ENCODE measurements at regions not wholly inside any gene's neighbourhood (a gene's known extent, or its start where the extent isn't known, plus 50 kb on each side); places are given as distances from the start of the nearest gene placed in this dataset.

DNA sequence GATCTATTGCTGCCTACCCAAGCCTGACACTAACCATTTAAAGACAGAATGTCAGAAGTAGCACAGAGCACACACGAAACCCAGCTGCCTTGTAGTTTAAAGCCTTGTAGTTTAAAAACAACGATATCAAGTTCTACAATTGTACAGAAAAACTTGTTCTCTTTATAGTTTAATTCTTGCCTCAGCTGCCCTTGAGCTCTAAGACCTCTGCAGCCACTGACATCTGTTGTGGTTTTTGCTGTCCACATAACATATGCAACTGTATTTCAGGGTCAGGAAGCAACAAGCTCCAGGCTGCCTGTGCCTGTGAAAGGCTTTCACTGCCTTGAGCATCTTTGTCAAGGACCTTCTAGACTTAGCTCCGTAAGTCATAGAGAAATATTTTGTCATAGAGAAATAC, 227.2 kb downstream of the SPCS3 start:
- Mint-ChIP-seq H3K4me1 (no peaks in the 10 kb centered on the region), H3K4me3 (no peak overlapping the region), H3K9me3 (no peaks in the 10 kb centered on the region), H3K36me3 (ENCODE audit: low read depth) (no peaks in the 10 kb centered on the region), H3K27me3 (no peaks in the 10 kb centered on the region), H3K27ac (no peak overlapping the region)
- intact Hi-C loops (cut with micrococcal nuclease) = no loop called here
- DNase-seq = no peak

DNA sequence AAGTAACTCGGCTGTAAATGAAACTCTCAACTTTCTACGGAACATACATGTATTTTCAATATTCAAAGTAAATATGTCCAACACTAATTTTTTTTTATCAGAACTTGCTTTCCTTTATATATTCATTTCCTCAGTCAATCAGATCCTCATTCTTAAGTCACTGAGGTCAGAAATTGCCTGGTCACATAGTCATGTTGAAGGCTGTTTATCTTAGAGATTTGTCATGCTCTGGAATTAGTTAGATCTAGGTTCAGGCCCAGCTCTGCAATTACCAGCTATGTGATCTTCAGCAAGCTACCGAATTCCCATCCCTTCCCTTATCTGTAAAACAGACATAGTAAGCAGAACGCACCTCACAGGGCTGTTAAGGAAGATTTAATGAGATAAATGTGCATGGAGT, 228.8 kb downstream of the SPCS3 start:
- DNase-seq = no peak
- Mint-ChIP-seq H3K36me3 (ENCODE audit: low read depth) (no peaks in the 10 kb centered on the region), H3K27me3 (no peaks in the 10 kb centered on the region), H3K4me1 (no peaks in the 10 kb centered on the region), H3K27ac (no peak overlapping the region), H3K9me3 (no peaks in the 10 kb centered on the region), H3K4me3 (no peak overlapping the region)
- intact Hi-C loops (cut with micrococcal nuclease) = no loop called here

DNA sequence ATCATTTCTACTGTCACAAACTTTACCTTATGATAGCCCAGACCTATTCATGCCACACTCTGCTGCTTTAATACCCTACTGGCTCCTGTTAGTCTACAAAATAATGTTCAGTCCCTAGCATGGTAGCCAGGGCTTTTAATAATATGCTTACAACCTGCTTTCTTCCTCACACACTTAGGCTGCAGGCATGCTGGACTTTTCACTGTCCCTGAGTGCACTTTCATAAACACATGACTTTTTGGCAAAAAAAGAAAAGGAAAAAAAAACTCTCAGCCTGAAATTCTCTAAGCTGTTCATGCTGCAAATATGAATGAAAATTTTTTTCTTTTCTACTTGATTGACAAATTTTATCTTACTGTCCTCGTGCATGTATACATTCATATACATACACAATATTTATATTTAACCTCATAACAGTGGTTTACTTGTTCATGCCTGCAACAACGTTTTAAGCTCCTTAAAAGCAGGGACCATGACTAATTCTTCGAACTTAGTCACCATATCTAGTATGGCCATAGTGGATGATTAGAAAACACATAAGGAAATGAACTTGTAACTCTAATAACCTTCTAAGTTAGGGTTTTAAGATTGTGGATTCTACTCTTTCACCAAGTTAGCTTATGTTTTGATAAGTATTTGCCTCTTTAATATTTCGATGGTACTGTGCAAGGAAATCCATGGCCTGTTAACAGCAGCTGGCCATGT, 229.5 kb downstream of the SPCS3 start:
- DNase-seq = no peak
- Mint-ChIP-seq H3K27ac (no peak overlapping the region), H3K27me3 (no peaks in the 10 kb centered on the region), H3K36me3 (ENCODE audit: low read depth) (no peaks in the 10 kb centered on the region), H3K4me1 (no peaks in the 10 kb centered on the region), H3K4me3 (no peak overlapping the region), H3K9me3 (no peaks in the 10 kb centered on the region)
- intact Hi-C loops (cut with micrococcal nuclease) = no loop called here

DNA sequence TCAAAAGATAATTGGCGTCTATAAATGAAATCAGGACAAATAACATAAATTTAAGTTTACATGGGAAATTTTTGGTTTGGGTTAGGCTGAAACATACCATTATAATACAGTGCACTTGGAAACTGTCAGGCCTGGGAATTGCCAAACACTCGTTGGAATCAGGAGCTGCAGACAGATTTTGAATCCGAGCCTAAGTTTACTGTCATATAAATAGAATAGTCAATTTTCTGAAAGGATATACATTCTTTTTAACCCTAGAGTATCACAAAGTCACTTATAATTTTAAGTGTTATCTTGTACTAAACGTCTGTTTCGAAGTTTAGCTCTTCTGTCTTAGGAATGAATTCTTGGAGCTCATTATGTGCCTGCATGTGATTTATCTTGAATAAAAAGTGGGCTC, 234.1 kb downstream of the VEGFC start:
- DNase-seq = no peak
- Mint-ChIP-seq H3K36me3 (ENCODE audit: low read depth) (no peaks in the 10 kb centered on the region), H3K4me1 (no peaks in the 10 kb centered on the region), H3K4me3 (no peak overlapping the region), H3K27me3 (no peaks in the 10 kb centered on the region), H3K9me3 (no peaks in the 10 kb centered on the region), H3K27ac (no peak overlapping the region)
- intact Hi-C loops (cut with micrococcal nuclease) = no loop called here

DNA sequence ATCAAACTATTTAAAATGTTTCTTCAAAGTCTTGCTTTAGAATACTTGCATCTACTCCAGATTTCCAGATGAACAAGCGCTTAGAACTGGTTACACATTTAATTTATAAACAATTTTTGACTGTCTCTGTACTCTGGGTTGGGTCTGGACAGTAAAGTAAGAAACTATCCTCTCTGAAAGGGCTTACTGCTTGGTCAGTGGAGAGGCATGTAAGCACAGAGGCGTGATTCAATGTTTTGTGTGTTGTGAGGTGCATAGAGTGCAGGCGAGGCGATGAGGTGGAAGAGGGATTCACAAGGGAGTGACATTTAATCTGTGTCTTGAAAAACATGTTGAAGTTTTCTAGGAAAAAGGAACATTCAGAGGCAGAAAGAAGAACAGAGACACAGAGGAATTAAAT, 231.4 kb downstream of the VEGFC start:
- H3K36me3 Mint-ChIP-seq (ENCODE audit: low read depth) = no peaks in the 10 kb centered on the region
- no peak for DNase-seq
- H3K9me3 Mint-ChIP-seq = no peaks in the 10 kb centered on the region
- H3K27ac Mint-ChIP-seq = no peak overlapping the region
- intact Hi-C loops (cut with micrococcal nuclease) = no loop called here
- no peak overlapping the region for H3K4me3 Mint-ChIP-seq
- no peaks in the 10 kb centered on the region for H3K27me3 Mint-ChIP-seq
- no peaks in the 10 kb centered on the region for H3K4me1 Mint-ChIP-seq

DNA sequence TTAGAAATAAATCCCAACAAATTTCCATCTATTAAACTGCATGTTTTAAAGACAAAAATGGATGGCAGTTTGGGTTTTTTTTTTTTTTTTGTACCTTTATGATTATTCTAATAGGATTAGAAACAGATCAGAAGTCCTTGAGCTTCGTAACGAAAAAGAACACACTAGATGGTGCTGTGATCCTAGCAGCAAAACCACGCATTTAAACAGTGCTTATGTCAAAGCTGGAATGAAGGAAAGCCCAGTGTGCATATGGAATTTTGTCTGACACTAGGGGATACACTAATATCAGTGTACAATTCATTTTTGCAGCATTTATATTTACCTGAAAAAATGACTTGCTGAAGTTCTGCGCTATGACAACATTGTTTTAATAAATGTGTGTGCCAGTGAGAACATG, 229.1 kb downstream of the VEGFC start:
- Mint-ChIP-seq H3K4me3 (no peak overlapping the region), H3K9me3 (no peaks in the 10 kb centered on the region), H3K27ac (no peak overlapping the region), H3K4me1 (no peaks in the 10 kb centered on the region), H3K36me3 (ENCODE audit: low read depth) (no peaks in the 10 kb centered on the region), H3K27me3 (no peaks in the 10 kb centered on the region)
- no peak for DNase-seq
- intact Hi-C loops (cut with micrococcal nuclease) = no loop called here

DNA sequence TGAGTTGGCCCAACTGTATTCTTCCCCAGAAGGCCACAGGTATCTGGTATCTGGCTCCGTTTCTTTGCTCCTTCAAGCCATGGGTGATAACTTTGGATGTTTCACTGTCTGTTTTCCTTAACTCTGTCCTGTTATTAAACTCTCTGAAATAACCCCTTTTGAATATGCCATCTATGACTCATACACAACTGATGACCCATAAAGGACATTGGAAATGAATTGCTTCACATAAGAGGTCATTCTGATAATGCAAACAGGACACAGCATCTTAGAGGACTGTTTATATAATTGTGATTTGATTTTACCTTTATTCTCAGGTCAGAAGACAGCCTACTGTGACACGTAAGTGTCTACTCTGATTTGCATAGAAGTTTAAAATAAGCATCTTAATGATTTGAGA, 227.7 kb downstream of the VEGFC start:
- Mint-ChIP-seq H3K4me1 (no peaks in the 10 kb centered on the region), H3K27ac (no peak overlapping the region), H3K9me3 (no peaks in the 10 kb centered on the region), H3K36me3 (ENCODE audit: low read depth) (no peaks in the 10 kb centered on the region), H3K27me3 (no peaks in the 10 kb centered on the region), H3K4me3 (no peak overlapping the region)
- no peak for DNase-seq
- intact Hi-C loops (cut with micrococcal nuclease) = no loop called here

DNA sequence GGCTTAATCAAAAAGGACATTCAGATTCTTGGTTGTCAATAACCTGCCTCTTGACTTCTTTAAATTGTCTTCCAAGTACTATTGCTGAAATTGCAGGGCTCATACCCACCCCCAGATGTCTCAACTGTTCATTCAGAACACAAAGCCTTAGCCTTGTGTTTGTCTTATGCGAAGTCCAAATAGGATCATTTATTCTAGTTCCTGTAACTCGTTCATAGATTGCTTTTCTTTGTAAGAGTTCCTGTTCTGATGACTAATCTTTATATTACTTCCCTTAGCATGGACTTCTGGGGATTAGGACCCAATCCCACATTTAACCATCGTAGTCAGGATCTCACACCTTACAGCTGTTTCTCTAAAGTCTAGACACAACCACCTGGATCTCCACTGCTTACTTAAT, 226.0 kb downstream of the VEGFC start:
- Mint-ChIP-seq H3K27ac (no peak overlapping the region), H3K4me1 (no peaks in the 10 kb centered on the region), H3K9me3 (no peaks in the 10 kb centered on the region), H3K36me3 (ENCODE audit: low read depth) (no peaks in the 10 kb centered on the region), H3K4me3 (no peak overlapping the region), H3K27me3 (no peaks in the 10 kb centered on the region)
- intact Hi-C loops (cut with micrococcal nuclease) = no loop called here
- DNase-seq = no peak

DNA sequence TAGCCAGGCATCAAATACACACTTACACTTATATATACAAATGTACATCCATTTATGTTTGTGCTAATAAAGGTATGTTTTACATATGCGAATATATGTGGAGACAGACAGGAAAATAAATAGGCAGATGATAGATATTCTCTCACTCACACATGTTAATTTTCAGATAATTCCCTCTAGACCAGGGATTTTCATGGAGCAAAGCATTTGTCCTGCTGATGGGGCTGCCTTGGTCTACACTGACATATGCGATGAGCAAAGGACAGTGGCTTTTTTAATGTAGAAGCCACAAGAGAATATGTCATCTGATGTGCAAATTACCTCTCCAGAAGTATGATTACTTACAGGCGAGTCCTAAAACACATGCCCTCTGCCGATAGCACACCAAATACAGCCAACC, 224.5 kb downstream of the VEGFC start:
- H3K36me3 Mint-ChIP-seq (ENCODE audit: low read depth) = no peaks in the 10 kb centered on the region
- no peak for DNase-seq
- no peaks in the 10 kb centered on the region for H3K27me3 Mint-ChIP-seq
- no peak overlapping the region for H3K4me3 Mint-ChIP-seq
- intact Hi-C loops (cut with micrococcal nuclease) = no loop called here
- no peaks in the 10 kb centered on the region for H3K9me3 Mint-ChIP-seq
- no peak overlapping the region for H3K27ac Mint-ChIP-seq
- no peaks in the 10 kb centered on the region for H3K4me1 Mint-ChIP-seq

DNA sequence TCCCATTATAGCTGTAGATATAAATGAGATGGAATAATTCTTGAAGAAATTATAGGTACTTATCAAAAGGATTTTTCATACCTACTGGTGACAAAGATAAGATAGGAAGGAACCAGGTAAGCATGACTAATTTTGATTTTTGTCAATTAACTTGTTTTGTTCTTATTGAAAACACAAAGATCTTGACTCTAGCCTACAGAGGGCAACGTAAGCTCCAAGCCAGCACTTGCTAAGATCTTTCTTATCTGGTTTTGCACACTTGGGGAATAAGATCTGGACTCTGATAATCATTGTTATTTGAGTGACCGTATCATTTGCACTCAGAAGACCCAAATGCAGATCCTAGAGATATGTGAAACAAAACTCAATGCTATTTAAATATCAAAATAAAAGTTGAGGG, 223.4 kb downstream of the VEGFC start:
- intact Hi-C loops (cut with micrococcal nuclease) = no loop called here
- DNase-seq = no peak
- Mint-ChIP-seq H3K27ac (no peak overlapping the region), H3K4me1 (no peaks in the 10 kb centered on the region), H3K9me3 (no peaks in the 10 kb centered on the region), H3K36me3 (ENCODE audit: low read depth) (no peaks in the 10 kb centered on the region), H3K27me3 (no peaks in the 10 kb centered on the region), H3K4me3 (no peak overlapping the region)

DNA sequence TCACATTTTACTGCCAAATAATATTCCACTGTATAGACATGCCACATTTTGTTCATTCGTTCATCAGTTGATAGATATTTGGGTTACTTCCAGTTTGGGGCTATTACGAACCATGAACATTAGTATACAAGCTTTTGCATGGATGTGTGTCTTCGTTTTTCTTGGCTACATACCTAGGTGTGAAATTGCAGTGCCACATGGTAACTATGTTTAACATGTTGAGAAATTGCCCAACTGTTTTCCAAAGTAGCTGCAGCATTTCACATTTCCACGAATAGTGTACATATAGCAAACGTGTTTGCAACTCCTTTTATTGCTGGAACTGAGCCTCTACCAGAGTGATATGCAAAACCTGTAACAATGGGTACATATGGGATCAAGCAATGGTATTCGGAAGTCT, 221.5 kb downstream of the VEGFC start:
- DNase-seq = no peak
- Mint-ChIP-seq H3K36me3 (ENCODE audit: low read depth) (no peaks in the 10 kb centered on the region), H3K4me3 (no peak overlapping the region), H3K9me3 (no peaks in the 10 kb centered on the region), H3K4me1 (no peaks in the 10 kb centered on the region), H3K27ac (no peak overlapping the region), H3K27me3 (no peaks in the 10 kb centered on the region)
- intact Hi-C loops (cut with micrococcal nuclease) = no loop called here

DNA sequence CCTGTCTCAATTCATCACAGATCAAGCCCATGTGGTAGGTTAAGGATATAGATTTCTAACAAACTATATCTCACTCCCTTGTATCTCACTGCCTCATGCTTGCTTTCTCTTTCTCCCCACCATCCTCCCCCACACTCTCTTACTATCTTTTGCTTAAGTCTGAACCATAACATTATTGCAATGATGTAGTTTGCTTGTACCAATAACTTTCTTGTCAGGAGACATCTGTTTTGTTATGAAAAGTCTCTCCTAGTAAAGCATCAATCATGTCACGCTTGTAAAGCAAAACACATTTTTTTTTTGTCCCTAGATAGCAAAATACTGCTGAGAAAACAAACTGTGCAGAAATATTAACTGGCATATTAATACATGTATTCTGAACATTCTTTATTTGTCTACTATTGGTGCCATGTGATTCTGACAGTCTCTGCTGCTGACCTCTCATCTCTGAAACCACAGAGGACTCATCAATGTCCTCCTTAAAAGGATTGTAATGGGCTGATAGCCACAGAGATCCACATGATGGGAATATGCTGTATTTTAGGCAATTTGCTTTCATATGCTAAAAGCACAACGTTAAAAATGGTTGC, 217.5 kb downstream of the VEGFC start:
- H3K27ac Mint-ChIP-seq = no peak overlapping the region
- no peaks in the 10 kb centered on the region for H3K9me3 Mint-ChIP-seq
- no peaks in the 10 kb centered on the region for H3K36me3 Mint-ChIP-seq (ENCODE audit: low read depth)
- no peak for DNase-seq
- intact Hi-C loops (cut with micrococcal nuclease) = no loop called here
- H3K27me3 Mint-ChIP-seq = no peaks in the 10 kb centered on the region
- H3K4me3 Mint-ChIP-seq = no peak overlapping the region
- H3K4me1 Mint-ChIP-seq = no peaks in the 10 kb centered on the region

DNA sequence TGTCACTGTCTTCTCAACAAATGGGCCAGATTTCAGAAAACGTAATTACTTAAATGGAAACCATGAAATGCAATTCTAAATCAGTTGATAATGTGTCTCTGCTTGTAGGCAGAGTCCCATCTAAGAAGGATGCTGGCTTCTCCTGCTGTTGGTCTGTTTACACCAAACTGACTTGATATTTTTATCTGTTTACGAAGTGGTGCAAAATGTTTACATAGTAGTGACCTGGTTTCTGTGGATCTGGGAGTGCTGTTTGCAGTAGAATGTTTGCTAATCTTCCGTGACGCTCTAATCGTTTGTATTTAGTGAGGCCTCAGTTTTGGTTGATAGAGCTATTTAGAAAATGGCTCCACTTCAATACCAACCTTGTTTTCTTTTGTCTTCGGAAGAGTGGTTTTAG, 213.5 kb downstream of the VEGFC start:
- no peak overlapping the region for H3K4me3 Mint-ChIP-seq
- intact Hi-C loops (cut with micrococcal nuclease) = no loop called here
- no peaks in the 10 kb centered on the region for H3K36me3 Mint-ChIP-seq (ENCODE audit: low read depth)
- no peaks in the 10 kb centered on the region for H3K9me3 Mint-ChIP-seq
- no peaks in the 10 kb centered on the region for H3K4me1 Mint-ChIP-seq
- DNase-seq = no peak
- H3K27me3 Mint-ChIP-seq = no peaks in the 10 kb centered on the region
- H3K27ac Mint-ChIP-seq = no peak overlapping the region

DNA sequence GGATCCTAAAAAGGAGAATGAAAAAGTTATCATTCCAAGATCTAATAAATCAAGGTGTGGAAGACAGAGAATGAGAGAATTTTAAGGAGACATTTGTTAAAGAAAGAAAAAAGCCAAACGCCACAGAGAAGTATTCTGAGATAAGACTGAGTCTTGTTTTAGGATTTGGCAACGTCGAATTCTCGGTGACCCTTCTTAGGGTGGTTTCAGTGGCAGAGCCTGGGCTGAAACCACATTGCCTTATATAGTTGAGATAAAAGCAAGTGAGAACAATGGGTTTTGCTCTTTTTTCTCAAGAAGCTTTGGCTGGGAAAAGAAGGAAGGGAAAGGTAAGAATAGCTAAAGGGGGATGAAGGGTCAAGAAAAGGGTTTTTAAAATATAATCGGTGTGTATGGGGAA, 209.4 kb downstream of the VEGFC start:
- no peaks in the 10 kb centered on the region for H3K9me3 Mint-ChIP-seq
- DNase-seq = no peak
- H3K27me3 Mint-ChIP-seq = no peaks in the 10 kb centered on the region
- H3K27ac Mint-ChIP-seq = no peak overlapping the region
- no peak overlapping the region for H3K4me3 Mint-ChIP-seq
- H3K4me1 Mint-ChIP-seq = no peaks in the 10 kb centered on the region
- intact Hi-C loops (cut with micrococcal nuclease) = no loop called here
- no peaks in the 10 kb centered on the region for H3K36me3 Mint-ChIP-seq (ENCODE audit: low read depth)

DNA sequence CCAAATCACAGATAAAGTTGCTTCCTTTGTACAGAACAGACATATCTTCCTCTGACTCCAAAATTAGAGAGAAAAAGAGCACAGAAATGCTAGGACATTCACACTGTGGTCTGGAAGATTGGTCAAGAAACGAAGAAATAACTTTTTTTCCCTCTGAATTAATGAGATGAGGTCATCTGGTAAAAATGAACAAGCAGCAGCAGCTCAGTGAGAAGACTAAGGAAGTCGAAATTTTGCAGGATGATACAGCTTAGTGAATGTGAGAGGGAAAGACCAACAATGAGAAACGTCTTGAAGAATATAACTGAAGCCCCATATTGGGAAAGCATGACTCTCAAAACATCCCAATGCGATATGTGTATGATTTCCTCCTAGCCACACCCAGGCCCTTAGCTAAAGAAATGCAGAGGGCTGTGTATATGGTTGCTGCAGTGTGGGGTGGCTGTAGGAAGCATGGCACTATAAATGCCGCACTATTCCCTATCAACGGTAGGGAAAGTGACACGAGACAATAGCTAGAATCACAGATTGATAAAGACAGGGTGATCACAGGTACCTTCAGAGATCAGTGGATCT, 208.6 kb downstream of the VEGFC start:
- H3K27me3 Mint-ChIP-seq = no peaks in the 10 kb centered on the region
- H3K4me1 Mint-ChIP-seq = no peaks in the 10 kb centered on the region
- no peak overlapping the region for H3K27ac Mint-ChIP-seq
- intact Hi-C loops (cut with micrococcal nuclease) = no loop called here
- H3K36me3 Mint-ChIP-seq (ENCODE audit: low read depth) = no peaks in the 10 kb centered on the region
- no peaks in the 10 kb centered on the region for H3K9me3 Mint-ChIP-seq
- no peak overlapping the region for H3K4me3 Mint-ChIP-seq
- no peak for DNase-seq

Measured in activated CD4-positive, alpha-beta T cell treated with anti-CD3 and anti-CD28 coated beads, Interleukin-2, amount 10 ng/mL, durations not matched to agents 24 days and 14 days (primary cell).